Tibial nerve (tissue), 4 donors: ENCODE measurements at regions not wholly inside any gene's neighbourhood (a gene's known extent, or its start where the extent isn't known, plus 50 kb on each side); places are given as distances from the start of the nearest gene placed in this dataset.

Experiments
- DNase-seq, 2 donors: peaks; one replicate each; pipeline ENCODE4 v3.0.0-alpha.2; 2019; ENCODE audit warnings: low spot score in 2 of 2
- H3K27ac ChIP-seq, 4 donors: fragments of 200-600 bp; sonication (generic) in 3 of 4; one replicate each; pipeline ENCODE4 v1.5.1; 2017 to 2019; ENCODE audit warnings: mild to moderate bottlenecking in 1 of 4
- H3K27me3 ChIP-seq, 2 donors: fragments of 200-600 bp; sonication (generic) in 1 of 2; one replicate each; pipeline versions ENCODE4 v1.5.1 to v1.6.0; 2017 to 2019
- H3K36me3 ChIP-seq, 3 donors: fragments of 200-600 bp; sonication (generic); one replicate each; pipeline ENCODE4 v1.5.1; 2018 to 2019
- H3K4me1 ChIP-seq, 4 donors: fragments of 200-600 bp; sonication (generic) in 3 of 4; one replicate each; pipeline ENCODE4 v1.5.1; 2017 to 2019
- H3K4me3 ChIP-seq, 4 donors: fragments of 200-600 bp; sonication (generic) in 3 of 4; one replicate each; pipeline ENCODE4 v1.5.1; 2017 to 2019; ENCODE audit warnings: mild to moderate bottlenecking in 1 of 4, moderate library complexity in 1 of 4
- H3K9me3 ChIP-seq, 4 donors: fragments of 200-600 bp; sonication (generic) in 3 of 4; one replicate each; pipeline ENCODE4 v1.5.1; 2017 to 2019
- EP300 ChIP-seq, 2 donors: sonication (generic); formaldehyde crosslinking; IDR thresholded peaks; one replicate each; pipeline ENCODE4 v1.6.1; 2017; ENCODE audit warnings: antibody characterized with exemption in 2 of 2, mild to moderate bottlenecking in 1 of 2
- POLR2A ChIP-seq, 2 donors: fragments of 450-650 bp; IDR thresholded peaks; one replicate each; pipeline ENCODE4 v1.6.1; 2017; ENCODE audit warnings: antibody characterized with exemption in 2 of 2, mild to moderate bottlenecking in 2 of 2, moderate library complexity in 2 of 2
- WGBS, 2 donors: methylation state at CpG; one replicate each; pipeline ENCODE4 v1.1.5; 2018; 5-methylcytosine and 5-hydroxymethylcytosine counted together
- TF ChIP-seq, protein P1 (sequence below), 5 experiments: fragments of 200-600 bp in 3 of 5; fragments of 450-650 bp in 2 of 5; sonication (generic) in 3 of 5; IDR thresholded peaks; one replicate each; pipeline ENCODE4 v1.5.1; 2016 to 2019; ENCODE audit warnings: antibody characterized with exemption in 5 of 5, mild to moderate bottlenecking in 3 of 5, moderate library complexity in 2 of 5

DNA sequence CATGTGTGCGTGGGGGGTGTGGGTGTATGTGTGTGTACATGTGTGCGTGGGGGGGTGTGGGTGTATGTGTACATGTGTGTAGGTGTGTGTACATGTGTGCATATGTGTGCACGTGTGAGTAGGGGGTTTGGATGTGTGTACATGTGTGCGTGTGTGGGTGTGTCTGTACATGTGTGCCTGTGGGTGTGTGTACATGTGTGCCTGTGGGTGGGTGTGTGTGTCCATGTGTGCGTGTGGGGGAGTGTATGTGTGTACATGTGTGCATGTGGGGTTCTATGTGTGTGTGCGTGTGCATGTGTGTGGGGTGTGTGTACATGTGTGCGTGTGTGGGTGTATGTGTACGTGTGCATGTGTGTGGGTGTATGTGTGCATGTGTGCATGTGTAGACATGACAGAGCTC, 129.1 kb downstream of the C16orf95 start:
- Histone ChIP-seq H3K4me1 (peaks cover 0 to 34% (median 4%) of the 10 kb centered on the region in 4 donors), H3K27ac (no peak overlapping the region), H3K27me3 (no peaks in the 10 kb centered on the region), H3K36me3 (no peaks in the 10 kb centered on the region), H3K4me3 (no peak overlapping the region), H3K9me3 (peaks cover 0 to 24% (median 4%) of the 10 kb centered on the region in 4 donors)
- 94 to 95% methylated on average over 8 of the region's 8 CpGs for WGBS, 2 donors
- no peak for DNase-seq
- TF ChIP-seq POLR2A (IDR thresholded peaks at IDR 0.05): no peak
- TF ChIP-seq, protein P1, sequence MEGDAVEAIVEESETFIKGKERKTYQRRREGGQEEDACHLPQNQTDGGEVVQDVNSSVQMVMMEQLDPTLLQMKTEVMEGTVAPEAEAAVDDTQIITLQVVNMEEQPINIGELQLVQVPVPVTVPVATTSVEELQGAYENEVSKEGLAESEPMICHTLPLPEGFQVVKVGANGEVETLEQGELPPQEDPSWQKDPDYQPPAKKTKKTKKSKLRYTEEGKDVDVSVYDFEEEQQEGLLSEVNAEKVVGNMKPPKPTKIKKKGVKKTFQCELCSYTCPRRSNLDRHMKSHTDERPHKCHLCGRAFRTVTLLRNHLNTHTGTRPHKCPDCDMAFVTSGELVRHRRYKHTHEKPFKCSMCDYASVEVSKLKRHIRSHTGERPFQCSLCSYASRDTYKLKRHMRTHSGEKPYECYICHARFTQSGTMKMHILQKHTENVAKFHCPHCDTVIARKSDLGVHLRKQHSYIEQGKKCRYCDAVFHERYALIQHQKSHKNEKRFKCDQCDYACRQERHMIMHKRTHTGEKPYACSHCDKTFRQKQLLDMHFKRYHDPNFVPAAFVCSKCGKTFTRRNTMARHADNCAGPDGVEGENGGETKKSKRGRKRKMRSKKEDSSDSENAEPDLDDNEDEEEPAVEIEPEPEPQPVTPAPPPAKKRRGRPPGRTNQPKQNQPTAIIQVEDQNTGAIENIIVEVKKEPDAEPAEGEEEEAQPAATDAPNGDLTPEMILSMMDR (IDR thresholded peaks at IDR 0.05): no peak
- TF ChIP-seq EP300 (IDR thresholded peaks at IDR 0.05): no peak

DNA sequence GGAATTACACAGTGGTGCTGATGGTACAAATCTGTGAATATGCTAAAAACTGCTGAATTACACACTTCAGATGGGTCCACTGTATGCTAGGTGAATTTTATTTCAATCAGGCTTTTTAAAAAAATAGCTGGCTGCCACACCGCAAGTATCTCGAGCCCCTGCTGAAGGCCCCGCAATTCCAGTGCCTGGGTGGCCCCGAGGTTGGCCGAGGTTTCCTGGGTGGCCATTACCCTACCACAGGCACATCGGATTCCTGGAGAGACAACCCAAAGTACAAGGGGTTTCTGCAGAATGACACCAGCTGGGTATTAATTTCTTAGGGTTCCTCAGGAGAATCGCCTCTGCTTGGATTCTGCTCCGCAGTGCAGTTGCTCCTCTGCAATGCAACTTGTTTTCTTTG, 127.8 kb downstream of the C16orf95 start:
- DNase-seq: no peak
- Histone ChIP-seq H3K36me3 (no peaks in the 10 kb centered on the region), H3K4me1 (peaks cover 0 to 34% (median 4%) of the 10 kb centered on the region in 4 donors), H3K4me3 (no peak overlapping the region), H3K27me3 (no peaks in the 10 kb centered on the region), H3K27ac (no peak overlapping the region), H3K9me3 (peaks cover 0 to 24% (median 4%) of the 10 kb centered on the region in 4 donors)
- 78 to 87% methylated on average over 8 of the region's 8 CpGs for WGBS, 2 donors
- TF ChIP-seq EP300 (IDR thresholded peaks at IDR 0.05): no peak
- TF ChIP-seq POLR2A (IDR thresholded peaks at IDR 0.05): no peak
- TF ChIP-seq, protein P1 (IDR thresholded peaks at IDR 0.05): no peak

DNA sequence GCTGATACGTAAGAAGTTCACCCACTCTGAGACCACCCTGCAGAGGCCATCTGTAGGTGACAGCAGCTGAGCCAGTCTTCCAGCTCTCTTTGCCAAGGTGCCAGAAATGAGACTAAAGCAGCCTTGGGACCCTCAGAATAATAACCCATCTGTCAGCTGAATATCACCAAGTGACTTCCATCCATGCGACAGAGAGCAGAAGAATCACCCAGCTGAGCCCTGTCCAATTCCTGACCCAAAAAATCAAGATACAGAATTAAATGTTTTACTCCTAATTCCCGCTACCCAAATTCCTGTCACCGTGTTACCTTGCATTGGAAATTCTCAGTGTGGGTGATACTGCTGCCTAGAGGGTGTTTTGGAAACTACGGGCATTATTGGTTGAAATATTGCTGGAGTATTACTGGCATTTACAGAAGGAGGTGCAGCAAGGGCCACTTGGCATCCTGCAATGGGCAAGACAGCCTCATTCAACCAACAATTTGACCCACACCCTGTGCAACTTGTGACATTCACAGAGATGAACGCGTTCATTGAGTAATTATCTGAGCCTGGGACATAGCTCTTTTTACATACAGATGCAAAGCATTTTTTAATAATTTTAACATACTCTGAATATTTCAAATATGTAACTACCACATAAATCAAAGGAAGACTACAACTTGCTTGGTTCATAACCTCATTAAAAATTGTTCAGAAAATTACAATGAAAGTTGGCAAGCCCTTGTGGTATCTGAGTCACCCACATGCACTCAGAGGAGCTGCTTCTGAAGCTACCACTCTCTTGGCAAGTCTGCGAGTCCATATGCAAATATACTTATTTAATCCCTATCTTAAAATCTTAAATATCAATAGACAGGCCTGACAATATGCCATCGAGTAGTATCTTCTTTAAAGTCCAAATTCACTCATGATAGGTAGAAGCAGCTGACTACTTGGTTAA, 126.6 kb downstream of the C16orf95 start:
- Histone ChIP-seq H3K4me1 (peaks cover 0 to 27% (median 4%) of the 10 kb centered on the region in 4 donors), H3K9me3 (peaks cover 0 to 24% (median 4%) of the 10 kb centered on the region in 4 donors), H3K27me3 (no peaks in the 10 kb centered on the region), H3K4me3 (no peak overlapping the region), H3K27ac (no peak overlapping the region), H3K36me3 (no peaks in the 10 kb centered on the region)
- no peak for DNase-seq
- TF ChIP-seq POLR2A (IDR thresholded peaks at IDR 0.05) (no peak), EP300 (IDR thresholded peaks at IDR 0.05) (no peak)
- TF ChIP-seq, protein P1 (IDR thresholded peaks at IDR 0.05): no peak
- WGBS, 2 donors: 88% methylated on average over 9 of the region's 9 CpGs

DNA sequence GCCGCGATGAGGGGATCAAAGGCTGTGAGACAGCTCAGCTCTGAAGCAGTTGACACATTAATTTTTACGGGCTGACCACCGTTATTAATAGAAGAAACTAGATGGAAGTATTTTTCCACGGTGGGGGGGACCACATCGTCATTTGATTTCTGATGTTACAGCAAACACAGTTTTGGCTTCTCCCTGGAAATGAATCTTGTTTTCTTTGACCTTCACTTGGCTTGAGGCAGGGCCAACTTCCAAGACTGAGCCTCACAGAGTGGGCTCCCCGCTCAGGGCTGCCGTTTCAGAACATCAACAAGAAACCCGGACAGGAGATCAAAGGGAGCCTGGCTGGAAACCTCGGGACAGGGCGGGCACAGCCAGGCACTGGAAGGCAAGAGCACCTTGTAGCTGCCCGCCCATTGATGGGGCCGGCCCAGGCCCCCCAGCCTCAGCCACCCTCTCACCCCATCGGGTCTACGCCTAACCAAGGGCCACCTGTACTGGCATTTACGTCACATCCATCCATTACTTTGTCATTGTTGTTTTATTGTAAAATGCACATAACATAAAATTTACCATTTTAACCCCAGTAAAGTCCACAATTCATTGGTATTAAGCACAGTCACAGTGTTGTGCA, 124.6 kb downstream of the C16orf95 start:
- Histone ChIP-seq H3K9me3 (peaks cover 0 to 24% (median 4%) of the 10 kb centered on the region in 4 donors), H3K36me3 (no peaks in the 10 kb centered on the region), H3K4me1 (peaks cover 0 to 22% (median 4%) of the 10 kb centered on the region in 4 donors), H3K4me3 (no peak overlapping the region), H3K27ac (peak overlapping the region in 2 of 4 donors; percentile 53 to 67), H3K27me3 (no peaks in the 10 kb centered on the region)
- 48 to 60% methylated on average over 16 of the region's 16 CpGs for WGBS, 2 donors
- no peak for DNase-seq
- TF ChIP-seq, protein P1 (IDR thresholded peaks at IDR 0.05): no peak
- TF ChIP-seq EP300 (IDR thresholded peaks at IDR 0.05): no peak
- no peak for TF ChIP-seq POLR2A (IDR thresholded peaks at IDR 0.05)

DNA sequence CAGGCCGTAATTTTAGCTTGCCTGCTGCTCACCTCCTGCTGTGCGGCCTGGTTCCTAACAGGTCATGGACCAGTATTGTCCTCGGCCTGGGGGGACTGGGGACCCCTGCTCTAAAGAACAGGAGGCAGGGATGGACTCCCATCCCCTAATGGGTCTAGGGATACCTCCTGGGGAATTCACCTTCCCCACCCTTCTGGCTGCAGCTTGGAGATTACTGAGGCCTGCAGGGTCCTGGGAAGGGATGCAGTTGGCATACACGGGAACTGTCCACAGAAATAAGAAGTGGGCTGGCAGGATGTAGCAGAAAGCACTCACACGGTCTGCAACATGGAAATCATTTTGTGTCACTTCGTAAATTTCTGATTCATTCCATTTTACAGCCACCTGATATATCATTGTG, 123.0 kb downstream of the C16orf95 start:
- Histone ChIP-seq H3K27ac (no peak overlapping the region), H3K36me3 (no peaks in the 10 kb centered on the region), H3K27me3 (no peaks in the 10 kb centered on the region), H3K9me3 (peaks cover 0 to 18% (median 4%) of the 10 kb centered on the region in 4 donors), H3K4me1 (peaks cover 0 to 31% (median 4%) of the 10 kb centered on the region in 4 donors), H3K4me3 (no peak overlapping the region)
- TF ChIP-seq, protein P1 (IDR thresholded peaks at IDR 0.05): no peak
- TF ChIP-seq EP300 (IDR thresholded peaks at IDR 0.05) (no peak), POLR2A (IDR thresholded peaks at IDR 0.05) (no peak)
- no peak for DNase-seq
- 92 to 98% methylated on average over 5 to 6 of the region's 6 CpGs for WGBS, 2 donors
